ENCODE measurements at regions not wholly inside any gene's neighbourhood (a gene's known extent, or its start where the extent isn't known, plus 50 kb on each side); places are given as distances from the start of the nearest gene placed in this dataset.

DNA sequence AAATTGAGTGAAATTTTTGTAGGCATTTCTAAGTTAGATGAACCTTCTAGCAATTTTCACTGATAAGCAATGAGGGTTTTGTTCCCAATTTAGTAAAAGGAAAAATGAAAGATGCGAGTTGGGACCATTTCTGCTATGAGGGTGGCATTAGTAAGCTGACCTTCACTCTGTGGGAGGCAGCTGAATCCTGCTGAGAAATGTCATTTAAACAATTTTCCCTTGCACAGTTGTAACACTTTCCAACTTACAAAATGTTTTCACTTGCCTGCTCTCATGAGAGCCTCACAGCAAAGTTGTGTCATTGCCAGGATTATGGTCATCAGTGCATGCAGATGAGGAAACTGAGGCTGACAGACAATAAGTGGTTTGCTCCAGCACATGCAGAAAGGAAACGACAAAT, 527.7 kb downstream of the TNS1 start:
- DNase-seq: no peak

DNA sequence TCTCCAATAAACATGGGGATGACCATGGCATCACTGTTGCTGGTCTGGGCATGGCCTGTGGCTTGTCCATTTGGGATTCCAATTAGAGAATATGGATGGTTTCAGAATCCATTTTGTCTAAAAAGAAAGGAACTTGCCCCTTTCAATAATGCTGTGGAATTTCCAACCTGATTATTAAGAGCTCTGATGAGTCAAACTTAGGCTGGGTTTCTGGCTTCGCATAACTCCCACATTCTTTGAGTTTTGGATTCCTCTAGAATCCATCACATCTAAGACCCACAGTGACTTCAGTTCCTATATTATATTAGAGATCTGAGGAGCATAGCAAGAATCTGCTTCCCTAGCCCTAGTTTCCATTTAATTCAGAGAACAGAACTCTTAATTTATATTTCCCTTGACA, 531.5 kb downstream of the TNS1 start:
- no peak for DNase-seq

DNA sequence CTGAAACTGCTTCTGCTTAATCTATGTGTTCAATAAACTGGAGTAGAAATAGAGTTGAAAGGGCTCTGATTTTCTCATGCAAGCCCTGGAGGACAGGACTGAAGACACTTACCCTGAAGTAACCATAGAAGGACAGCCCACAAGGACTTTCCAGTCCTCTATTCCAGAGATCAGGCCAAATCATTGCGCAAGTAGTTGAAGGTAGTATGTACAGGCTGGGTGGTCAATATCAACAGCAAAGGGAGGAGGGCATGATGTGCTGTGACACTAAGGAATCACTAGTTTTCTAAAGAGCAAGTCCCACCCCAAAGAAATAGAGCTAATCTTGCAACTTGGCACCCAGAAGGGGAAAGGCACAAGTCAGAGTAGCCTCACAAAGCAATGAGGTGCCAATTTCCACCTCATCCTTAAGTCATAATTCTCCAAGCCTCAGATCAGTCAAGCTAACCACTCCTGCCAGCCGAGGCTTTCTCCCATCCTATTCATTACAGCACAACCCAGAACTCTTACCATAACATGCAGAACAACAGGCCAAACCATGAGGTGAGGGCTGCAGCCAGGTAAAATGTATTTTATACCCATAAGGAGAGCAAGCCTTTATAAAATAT, 533.5 kb downstream of the TNS1 start:
- DNase-seq: no peak

- DNase-seq: no peak
Measured at GRCh38 chr2:217468042-217468830, 534.6 kb downstream of the TNS1 start.

DNA sequence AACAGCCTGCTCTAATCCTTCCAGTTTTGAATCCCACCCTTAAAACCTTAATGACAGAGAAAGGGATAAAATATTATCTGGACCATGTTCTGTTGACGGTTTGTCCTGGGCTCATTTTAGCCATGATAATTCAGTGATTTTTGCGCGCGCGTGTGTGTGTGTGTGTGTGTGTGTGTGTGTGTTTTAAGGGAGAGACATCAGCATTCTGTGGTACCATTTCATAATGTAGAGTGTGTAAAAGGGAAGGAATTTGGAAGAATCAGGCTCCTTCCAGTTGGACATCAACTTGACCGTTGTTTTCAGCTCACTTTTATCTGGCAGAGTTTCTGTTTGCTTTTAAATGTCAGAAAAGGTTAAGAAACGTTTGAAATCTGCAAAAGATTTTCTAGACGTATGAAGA, 535.5 kb downstream of the TNS1 start:
- DNase-seq: no peak

GRCh38 chr2:217466805-217467204, 536.0 kb downstream of the TNS1 start:
- DNase-seq: no peak

- no peak for DNase-seq
Measured at GRCh38 chr2:217466104-217466503, 536.7 kb downstream of the TNS1 start.

- no peak for DNase-seq
Measured at GRCh38 chr2:217465100-217465499, 537.7 kb downstream of the TNS1 start.

GRCh38 chr2:217463402-217464075, 539.3 kb downstream of the TNS1 start:
- no peak for DNase-seq

DNA sequence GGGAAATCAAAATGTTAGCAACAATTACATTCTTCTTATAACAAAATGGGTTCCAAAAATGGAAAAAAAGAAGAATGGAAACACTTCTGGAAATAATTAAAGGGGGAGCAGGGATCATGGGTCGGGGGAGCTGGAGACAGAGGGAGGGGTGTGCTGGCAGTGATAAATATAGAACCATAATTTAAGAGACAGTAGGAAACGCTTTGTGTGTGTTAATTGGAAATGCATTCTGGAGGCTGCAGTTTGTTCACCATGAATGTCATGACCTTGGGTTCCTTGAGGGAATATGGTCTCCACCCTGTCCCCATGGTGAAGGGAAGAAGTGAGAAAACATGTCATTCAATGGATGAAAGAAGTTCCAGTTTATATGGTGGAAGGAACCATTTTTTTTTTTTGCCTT, 540.7 kb downstream of the TNS1 start:
- DNase-seq: no peak

- DNase-seq: no peak
Measured at GRCh38 chr2:217461674-217462073, 541.1 kb downstream of the TNS1 start.

DNA sequence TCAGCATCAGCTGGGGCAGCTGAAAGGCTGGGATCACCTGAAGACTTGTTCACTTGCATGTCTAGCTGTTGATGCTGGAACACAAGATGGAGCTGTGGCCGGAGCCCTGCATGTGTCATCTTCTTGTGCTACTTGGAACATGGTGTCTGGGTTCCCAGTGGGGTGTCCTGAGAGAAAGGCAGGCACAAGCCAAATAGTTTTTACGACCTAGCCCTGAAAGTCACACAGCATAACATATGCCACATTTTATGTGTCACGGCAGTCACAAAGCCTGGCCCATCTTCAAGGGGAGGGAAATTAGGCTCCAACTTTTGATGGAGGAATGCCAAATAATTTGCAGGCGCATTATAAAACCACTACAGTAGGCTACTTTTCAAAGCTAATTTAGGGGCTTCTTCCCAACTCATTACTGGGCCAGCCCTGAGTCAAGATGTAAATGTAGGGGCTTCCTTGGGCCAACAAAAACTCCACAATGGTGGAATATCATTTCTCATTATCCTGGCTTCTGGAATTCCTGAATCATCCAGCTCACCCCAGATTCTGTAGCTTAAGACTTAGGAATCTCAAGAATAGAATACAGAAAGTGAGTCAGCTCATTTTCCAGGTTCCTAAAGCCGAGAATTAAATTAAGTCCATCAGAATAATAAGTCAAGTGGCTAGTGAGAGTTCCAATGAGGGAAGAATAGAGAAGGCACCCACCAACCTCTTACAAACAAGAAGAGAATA, 543.0 kb downstream of the TNS1 start:
- no peak for DNase-seq

DNA sequence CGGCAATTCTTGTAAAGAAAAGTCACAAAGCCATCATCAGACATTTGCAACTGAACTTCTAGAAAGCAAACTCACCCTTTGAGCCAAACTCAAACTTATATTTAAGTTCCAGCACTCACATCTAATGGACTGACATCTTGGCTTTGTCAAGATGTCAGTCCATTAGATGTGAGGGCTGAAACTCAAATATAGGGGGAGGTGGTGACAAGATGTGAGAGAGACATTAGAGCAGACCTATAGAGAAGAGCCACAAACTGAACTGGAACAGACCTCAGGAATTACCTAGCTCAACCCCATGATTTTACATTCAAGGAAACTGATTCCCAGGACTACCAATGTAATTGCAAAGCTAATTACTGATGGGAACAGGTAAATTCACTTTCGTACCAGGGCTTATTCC, 543.8 kb downstream of the TNS1 start:
- no peak for DNase-seq

DNA sequence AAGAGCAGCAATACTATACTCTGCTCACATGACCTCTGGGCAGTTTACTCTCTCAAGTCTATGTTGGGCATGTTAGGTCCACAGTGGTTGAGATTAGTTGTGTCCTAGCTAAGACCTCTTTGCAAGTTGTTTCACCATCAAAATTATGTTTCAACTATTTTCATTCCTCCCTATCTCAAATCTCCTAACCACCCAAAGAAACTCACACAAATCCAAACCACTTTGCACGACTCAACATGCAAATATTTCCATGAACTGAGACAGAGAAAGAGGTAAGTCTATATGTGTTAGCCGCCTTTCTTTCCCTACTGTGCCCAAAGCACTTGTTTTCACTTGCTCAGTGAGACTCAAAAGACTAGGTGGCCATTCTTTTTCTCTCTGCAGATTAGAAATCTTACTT, 546.8 kb downstream of the TNS1 start:
- no peak for DNase-seq

DNA sequence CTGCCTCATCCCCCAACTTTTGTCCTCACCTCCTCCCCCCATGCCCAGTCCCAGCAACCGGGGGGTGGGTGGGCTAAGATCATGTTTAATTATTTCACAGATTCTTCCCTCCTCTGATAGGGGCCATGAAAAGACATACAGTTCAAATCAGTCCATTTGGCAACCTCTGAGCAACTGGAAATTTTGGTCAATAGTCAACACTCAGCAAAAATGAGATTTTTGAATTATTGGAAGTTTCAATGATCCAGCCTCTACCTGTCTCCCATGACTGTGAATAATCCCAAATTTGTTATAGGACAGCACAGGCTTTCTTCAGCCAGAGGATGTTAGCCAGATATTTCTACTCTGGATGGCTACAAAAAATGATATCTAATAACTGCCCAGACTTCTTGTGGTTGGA, 549.9 kb downstream of the TNS1 start:
- DNase-seq: no peak

- DNase-seq: no peak
Measured at GRCh38 chr2:217451666-217452065, 551.1 kb downstream of the TNS1 start.

DNA sequence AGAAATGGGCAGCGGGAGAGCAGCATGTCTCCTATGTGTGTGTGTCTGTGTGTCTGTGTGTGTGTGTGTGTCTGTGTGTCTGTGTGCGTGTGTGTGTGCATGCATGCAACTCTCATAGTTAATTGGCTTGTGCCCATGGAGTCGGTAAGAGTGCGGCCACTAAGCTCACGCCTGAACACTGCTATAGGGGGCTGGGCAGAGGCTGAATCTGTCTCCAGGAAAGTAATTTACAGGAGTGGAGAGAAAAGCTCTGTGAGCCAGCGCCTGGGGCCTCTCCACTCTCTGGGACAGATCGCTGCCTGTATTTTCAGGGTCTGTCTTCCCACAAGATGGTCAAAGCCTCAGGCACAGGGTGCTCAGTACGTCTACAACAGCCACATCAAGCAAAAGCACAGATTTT, 553.4 kb downstream of the TNS1 start:
- no peak for DNase-seq

DNA sequence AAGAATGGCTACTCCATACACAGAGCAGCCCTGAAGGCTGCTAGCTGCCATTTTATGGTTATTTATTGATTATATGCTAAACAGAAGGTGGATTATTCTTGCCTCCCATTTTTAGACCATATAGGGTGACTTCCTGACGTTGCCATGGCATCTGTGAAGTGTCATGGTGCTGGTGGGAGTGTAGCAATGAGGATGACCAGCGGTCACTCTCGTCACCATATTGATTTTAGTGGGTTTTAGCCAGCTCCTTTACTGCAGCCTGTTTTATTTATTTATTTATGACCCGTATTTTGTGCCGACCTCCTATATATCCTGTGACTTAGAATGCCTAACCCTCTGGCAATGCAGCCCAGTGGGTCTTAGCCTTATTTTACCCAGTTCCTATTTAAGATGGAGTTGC, 553.9 kb downstream of the TNS1 start:
- no peak for DNase-seq

- DNase-seq: no peak
Measured at GRCh38 chr2:217445723-217446122, 557.1 kb downstream of the TNS1 start.

DNA sequence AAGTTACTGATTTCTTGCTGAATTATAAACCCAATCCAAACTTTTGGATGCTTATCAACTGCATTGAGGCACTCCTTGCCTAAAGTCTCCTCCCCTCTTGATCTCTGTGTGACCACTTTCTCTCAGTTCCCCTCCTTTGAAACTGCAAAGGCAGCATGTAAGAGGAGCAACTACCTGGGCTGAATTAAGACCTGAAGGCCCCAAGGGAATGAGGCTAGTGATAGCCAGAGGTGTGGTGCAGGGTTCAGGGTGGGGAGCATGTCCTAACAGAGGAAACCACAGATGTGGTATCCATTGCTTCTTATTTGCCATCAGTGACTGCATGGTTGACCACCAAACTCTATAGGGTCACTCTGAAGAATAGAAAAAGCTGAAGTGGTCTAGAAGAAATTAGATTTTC, 557.9 kb downstream of the TNS1 start:
- no peak for DNase-seq

DNA sequence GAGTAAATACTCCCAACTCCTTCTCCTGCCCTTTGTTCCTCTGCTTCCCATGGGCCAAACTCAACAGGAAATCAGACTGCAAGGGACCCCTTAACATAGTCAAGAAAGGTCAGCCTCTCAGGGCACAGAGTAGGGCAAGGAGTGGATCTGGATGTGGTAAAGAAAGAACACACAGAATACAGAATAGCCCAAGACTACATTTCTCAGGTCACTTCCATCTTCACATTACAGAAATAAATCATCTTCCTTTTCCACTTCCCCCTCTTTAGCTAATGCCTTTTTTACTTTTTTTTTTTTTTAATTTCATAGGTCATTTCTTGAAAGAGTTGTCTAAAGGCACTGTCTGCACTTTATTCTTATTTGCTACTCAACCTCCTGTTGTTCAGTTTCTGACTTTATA, 558.3 kb downstream of the TNS1 start:
- no peak for DNase-seq

DNA sequence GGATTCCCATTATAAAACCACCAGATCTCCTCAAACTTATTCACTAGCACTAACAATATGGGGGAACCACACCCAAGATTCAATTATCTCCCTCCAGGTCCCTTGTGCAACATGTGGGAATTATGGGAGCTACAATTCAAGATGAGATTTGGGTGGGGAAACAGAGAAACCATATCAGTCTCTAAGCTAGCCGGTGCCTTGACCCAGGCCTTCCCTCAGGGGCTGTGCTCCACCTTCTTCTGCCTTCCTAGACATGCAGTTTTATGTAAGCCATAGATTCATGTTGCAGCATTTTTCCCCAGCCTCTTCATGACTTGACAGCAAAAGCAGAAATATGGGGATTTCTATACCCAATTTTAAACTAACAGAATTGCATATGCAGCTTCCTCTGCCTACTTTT, 559.2 kb downstream of the TNS1 start:
- DNase-seq: no peak

GRCh38 chr2:217440000-217440399, 562.8 kb downstream of the TNS1 start:
- DNase-seq: no peak

Measured in occipital lobe (tissue), 1 donor.